Fibroblast of skin of left biceps (primary cell): ENCODE measurements at regions not wholly inside any gene's neighbourhood (a gene's known extent, or its start where the extent isn't known, plus 50 kb on each side); places are given as distances from the start of the nearest gene placed in this dataset.

ENCODE experiments used
- DNase-seq, 2 experiments: peaks; one replicate each; pipeline ENCODE4 v3.0.0-alpha.2; 2013; ENCODE audit warnings: low read depth in 2 of 2

DNA sequence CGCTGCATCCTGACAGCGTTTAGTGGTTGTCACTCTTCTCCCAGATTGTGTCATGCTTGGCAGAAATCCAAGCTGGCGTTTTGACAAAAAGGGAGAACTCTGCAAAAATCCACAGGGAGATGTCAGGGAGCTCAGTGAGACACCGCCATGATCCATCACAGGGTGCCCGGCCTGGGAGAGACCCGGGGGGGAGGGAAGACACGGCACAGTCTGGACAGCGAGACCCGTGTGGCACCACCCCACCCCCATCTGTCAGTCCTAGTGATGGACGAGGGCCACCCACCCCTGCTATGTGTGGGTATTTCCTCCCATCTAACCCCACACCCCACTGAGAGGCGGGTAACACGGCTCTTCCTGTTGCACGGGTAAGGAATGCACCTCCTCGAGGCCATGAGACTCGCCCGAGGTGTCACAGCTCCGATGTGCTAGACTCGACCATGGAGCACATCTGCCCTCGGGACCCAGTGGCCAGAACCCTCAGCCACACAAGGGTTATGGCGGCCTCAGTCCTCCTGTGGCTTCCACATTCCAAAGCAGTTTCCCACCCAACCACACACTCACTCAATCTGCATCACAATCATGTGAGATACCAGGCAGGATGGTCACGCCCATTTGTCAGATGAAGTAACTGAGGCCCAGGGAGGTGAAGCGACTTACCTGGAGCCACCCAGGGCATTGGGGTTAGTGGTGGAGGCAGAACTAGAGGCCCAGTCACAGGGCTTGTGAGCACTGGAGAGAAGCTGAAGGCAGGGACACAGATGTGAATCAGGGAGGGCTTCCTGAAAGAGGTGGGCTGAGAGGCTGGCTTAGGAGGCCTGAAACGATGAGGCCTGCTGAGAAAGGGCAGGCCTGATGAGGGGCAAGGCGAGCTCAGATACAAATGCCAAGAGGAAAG lies 688.5 kb downstream of the MATN1 start:
- no peak for DNase-seq

DNA sequence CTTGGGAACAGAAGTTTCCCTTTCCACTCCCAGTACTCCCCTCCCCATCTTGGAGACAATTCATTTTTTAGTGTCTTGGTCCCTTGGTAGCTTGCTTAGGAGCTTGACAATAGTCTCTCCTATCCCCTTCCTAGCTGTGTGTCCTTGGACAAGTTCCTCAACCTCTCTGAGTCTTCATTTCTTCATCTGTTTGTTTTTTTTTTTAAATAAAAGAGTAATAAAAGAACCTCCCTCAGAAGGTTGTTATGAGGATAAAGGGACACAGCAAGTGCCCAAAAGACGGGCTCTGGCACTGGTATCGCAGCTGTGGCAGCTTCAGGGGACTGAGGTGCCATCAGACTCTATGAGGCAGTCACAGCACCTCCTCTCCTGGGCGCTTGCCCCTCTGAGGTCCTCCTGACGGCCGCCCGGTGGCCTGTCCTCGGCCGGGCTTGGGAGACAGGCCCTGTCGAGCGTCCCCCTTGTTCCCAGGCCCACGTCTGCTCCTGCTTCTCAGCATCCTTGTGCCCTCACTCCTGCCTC lies 689.2 kb downstream of the MATN1 start:
- no peak for DNase-seq

DNA sequence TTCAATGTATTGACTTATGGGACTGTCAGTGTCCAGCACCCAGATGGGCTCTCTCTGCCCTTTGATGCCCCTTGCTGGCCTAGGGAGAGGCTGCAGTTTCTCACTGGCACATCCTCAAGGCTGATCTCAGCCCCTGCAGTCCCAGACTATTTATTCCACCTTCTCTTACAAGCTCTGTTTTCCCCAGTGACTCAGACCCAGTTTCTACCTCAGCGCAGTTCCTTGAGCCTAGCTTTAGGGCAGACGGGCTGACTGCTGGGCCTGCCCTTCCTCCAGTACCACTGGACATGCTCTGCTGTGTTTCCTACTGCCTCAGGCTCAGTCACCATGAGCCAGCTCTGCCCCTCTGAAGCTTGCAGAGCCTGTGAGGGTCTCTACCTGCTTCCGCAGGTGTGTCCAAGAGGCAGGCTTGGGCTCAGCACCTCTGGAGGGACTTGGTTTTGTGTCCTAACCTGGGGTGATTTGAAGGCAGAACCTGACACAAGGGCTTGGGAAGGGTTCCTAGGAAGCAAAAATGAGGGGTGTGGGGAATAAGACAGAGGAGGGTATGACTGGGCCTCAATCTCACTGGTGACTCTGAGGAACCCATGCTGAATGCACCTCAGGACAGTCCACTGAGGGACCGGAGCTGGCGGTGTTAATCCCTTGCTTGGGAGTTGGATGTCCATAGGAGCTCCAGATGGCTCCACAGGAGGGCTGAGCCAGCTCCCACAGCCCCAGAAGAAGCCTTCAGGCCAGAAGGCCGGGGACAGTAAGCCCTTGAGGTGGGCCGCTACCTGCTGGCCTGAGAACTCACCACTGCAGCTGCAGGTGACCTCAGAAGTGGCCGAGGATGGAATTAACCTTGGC lies 689.9 kb downstream of the MATN1 start:
- no peak for DNase-seq

DNA sequence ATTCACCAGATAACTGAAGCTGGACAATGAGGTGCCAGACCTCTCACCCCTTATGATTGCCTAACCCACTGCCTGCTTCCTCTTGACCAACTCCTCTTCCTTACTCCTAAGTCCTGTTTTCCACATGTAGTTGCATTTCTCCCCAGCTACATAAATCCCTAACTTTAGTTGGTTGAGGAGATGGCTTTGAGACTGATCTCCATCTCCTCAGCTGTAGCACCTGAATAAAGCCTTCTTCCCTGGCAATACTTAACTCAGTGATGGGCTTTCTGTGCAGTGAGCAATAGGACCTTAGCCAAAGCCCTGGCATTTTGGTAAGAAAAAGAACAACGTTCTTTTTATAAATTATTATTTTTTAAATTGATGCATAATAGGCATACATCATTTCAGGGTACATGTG lies 691.1 kb downstream of the MATN1 start:
- no peak for DNase-seq

DNA sequence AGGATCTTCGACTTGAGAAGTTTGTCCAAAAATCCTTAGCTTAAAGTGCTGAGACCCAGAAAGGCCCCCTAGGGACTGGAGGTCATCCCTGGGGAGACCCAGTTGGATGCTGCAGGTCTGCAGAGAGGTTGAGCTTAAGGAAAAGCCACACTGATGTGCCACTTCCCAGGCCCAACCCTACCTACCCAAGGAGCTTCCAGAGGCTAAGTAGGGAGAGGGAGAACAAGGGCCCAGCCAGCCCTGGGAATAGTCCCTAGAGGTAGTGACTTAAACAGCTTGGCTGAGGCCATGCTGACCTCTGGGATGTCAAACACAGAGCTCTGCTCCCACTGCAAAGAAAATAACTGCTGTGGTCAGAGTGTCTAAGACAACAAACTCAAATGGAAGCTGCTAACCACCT lies 693.7 kb downstream of the MATN1 start:
- no peak for DNase-seq

DNA sequence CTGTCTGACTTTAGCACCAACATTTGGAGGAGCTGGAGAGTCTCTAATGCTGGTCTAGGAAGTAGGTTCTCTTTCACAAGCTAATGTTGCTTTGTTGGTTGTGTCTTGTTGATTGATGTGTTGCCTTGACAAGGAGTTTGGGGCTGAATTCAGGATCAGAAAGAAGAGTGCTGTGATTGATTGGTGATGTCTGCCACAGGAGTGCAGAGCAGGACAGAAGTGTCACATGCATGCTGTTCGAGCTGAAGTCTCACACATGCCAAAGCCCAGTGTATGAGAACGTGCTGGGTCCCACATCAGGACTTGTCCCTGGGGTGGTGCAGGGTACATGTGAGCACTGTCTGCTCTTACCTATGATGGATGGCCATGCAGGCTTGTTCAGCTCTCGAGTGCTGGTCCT lies 694.4 kb downstream of the MATN1 start:
- no peak for DNase-seq

DNA sequence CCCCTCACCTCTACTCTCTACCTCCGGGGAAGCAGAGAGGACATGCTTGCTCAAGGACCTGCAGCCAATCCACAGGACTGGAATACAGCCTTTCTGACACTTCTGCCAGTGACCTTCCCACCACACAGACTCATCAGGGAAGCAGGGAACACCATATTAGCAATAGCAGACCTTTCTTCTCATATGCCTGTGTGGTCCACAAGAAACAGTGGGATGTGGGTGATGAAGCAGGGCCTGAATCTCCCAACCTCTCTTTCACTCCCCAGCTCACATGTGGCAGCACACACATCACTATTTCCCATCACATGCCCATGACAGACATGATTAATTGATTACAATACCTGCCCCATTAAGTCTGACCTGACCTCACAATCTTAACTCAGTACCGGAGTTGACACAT lies 695.1 kb downstream of the MATN1 start:
- no peak for DNase-seq

DNA sequence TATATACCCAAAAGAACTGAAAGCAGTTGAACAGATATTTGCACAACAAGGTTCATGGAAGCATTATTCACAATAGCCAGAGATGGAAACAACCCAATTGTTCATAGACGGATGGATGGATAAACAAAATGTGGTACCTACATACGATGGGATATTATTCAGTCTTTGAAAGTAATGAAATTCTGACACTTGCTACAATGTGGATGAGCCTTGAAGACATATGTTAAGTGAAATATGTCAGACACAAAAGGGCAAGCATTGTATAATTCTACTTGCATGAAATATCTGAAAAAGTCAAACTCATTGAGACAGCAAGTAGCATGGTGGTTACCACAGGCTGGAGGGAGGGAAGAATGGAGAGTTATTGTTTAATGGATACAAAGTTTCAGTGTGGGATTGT lies 696.1 kb downstream of the MATN1 start:
- DNase-seq: no peak

DNA sequence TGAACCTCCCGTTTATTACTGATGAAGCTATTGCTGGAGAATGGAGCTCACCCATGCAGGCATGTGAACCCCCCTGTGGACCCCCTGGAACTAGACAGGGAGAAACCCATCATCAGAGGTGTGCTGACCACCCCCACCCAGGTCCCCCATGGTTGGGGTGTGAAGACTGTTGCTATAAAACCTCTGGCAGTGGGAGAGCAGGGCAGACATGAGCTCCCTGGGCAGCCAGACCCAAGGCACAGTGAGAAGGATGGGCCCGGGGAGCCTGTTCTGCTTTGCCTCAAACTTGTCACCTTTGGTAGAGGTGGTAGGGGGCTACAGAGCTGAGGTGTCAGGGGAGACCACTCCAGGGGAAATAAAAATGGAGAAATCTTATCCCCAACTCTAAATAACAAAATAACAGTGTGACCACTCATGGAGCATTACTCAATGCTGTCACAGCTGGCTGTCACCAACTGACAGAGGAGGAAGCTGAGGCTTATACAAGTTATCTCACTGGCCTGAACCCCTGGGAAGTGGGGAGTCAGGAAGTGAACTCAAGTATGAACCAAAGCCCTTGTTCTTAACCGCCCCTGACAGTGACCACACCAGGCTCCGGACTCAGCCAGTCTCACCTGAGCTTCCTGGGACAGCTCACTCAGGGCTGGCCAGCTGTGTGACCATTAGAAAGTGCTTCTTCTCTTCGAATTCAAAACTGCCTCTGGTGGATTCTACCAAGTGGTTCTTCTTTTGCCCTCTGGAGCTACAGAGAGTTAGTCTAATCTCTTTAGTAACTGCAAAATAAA lies 698.8 kb downstream of the MATN1 start:
- no peak for DNase-seq

DNA sequence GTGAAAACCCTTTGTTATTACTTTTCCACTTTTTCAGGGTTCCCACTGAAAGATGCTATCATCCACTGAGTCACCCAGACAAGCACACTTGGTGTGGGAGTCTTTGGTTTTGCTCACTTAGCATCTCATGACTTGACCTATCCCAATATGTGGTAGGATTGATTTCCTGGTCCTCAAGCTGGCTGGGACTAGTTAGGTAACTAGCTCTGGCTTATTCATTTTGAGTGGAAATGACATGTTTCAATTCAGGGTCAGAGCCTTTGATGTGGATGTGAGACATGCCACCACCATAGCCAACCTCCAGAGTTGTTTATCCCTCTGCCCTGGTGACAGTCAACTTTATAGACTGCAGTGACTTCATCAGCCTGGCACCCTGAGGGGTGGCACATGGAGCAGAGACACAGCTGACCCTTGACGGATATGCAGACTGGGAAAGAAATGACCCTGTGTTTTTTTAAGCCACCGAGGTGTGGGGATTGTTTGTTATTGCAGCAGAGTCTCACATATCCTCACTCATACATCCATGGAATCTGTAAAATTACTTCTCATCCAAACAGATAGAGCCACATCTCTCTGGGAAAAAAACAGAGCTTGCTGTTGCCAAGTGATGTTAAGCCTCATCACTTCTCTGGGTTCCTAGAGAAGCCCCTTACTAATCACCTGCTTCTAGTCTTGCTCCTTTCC lies 699.9 kb downstream of the MATN1 start:
- DNase-seq: no peak

DNA sequence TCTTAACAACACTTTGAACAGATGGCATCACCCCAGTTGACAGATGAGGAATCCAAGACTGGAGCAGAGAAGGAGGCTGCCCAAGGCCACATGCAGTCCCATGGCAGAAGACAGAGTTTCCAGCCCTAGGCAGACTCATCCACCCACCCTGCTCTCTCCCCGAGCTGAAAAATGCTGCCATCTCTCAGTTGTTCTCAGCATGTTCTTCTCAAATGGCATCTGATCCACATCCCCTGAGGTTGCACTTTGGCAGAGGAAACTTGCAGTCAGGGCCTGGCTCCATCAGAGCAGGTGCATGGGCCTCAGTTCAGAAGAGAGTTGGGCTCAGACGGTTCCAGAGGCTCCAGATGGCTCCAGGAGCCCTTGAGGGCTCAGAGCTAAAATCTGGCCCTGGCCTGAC lies 709.4 kb downstream of the MATN1 start:
- DNase-seq: no peak

DNA sequence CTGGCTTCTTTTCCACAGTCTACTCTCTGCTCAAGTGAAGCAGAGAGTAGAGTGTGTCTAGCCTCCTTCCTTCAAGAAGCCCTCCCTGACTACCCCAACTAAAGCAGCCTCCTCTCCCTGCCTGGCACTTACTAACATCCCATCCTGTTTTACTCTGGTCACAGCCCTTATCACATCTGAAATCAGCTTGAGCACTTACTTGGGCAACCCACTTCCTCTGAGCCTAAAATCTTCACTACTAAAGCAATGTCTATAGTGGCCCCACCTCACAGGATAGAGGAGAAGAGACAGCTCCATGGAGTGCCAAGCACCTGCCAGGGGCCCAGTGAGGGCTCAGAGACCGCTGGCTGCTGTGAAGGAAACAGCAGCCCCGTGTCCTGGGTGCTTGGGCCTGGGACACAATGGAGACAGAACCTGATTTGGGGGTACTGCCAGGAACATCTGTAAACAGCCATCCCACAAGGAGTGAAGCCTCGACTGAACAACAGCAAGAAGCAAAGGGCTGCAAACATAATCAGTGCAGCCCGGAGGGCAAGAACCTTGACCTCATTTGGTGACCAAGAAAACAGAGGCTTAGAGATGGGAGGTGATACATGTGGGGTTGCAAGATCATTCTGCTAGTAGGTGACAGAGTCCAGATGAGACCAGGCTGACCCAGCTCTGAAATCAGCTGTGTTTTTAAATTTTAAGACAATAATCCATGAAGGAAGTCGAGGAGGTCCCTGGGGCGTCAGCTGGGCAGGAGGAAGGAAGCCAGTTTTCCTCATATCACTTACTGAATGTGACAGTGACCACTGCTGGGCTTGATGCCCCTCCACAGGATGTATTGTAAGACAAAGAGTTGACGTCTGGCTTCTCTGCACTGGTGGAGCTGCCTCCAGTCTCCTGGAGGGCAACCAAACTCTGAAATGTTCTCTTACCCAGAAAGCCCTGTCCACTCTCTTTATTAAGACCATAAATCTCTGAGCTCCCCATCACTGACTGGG lies 710.6 kb downstream of the MATN1 start:
- DNase-seq: no peak

DNA sequence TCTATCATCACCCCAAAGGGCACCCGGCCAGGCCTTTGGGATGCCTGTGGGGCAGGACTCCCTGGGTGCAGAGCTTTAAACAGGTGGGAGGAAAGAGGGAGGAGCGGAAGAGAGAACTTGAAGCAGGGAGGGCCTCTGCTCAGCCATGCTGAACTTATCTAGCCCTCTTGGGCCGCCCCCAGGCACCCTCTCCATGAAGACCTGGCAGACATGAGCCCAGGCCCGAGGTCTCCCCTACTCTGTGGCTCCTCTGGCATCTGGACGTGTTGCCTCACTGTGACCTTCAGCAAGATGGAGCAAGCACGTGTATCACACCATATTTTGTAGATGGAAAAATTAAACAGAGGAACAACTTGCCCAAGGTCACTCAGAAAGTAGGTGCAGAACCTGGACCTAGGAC lies 711.4 kb downstream of the MATN1 start:
- DNase-seq: no peak

DNA sequence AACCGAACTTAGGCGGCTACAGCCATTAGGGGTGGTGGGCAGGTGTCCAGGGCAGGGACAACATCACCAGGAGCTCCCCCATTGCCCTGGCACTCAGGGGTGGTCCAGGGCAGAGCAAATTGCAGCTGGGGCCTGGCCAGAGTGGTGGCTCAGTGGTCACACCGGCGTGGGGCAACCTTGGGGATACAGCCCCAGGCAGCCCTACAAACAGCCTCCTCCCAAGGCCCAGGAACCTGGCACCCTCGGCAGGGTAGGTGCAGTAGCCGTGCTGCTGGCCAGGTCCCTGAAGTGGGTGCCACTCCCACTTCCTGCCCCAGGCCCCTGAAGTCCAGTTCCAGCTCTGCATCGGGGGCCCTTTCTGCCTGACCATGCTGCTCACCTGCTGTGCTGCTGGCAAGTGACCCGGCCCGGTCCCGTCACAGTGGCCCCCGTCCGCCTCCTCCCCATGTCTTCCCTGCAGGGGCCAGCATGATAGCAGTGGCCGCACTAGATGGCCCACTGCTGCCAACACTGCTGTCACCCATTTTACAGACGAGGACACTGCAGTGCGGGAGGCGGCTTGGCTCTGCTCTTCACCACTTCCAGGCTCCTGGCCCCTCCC lies 712.8 kb downstream of the MATN1 start:
- no peak for DNase-seq

DNA sequence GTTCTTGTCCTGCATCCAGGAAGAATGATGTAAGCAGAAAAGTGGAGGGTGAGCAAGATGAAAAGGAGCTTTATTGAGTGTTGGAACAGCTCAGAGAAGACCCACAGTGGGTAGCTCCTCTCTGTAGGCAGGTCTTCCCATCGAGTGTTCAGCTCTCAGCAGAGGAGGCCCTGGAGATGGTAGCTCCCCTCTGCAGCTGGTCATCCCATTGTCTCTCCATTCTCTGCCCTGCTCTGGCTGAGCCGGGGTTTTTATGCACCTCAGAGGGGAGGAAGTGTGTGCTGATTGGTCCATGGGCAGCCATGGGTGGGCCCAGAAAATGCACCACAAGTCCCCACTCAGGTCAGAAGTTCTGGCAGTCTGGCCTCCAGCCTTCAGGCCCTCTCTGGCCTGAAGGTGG lies 713.7 kb downstream of the MATN1 start:
- DNase-seq: no peak

DNA sequence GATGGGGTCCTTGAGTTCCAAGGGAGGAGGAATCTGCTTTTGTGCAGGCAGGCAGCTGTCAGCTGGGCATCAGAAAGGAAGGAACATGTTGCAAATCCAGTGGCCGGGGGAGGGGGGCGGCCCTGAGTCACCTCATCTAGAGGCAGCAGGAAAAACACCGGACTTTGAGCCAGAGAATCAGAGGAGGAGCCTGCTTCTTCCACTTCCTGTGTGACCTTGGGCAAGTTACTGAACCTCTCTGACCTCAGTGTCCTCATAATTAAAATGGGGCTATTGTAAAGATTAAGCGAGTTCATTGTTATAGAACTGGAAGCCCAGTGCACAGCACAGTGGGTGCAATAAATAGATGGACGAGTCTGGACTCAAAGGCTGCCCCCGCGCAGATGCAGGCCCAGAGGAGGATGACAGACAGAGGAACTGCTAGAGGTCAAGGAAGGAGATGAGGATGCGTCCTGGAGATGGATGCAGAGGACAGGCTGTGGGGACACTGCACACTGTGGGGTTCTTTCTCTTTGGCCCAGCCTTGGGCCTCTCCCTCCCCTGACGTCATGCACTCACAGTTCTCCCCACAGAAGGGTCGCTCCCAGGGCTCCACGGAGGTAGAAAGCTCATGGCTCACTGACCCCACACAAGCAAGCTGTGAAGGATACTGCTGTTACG lies 714.3 kb downstream of the MATN1 start:
- no peak for DNase-seq

DNA sequence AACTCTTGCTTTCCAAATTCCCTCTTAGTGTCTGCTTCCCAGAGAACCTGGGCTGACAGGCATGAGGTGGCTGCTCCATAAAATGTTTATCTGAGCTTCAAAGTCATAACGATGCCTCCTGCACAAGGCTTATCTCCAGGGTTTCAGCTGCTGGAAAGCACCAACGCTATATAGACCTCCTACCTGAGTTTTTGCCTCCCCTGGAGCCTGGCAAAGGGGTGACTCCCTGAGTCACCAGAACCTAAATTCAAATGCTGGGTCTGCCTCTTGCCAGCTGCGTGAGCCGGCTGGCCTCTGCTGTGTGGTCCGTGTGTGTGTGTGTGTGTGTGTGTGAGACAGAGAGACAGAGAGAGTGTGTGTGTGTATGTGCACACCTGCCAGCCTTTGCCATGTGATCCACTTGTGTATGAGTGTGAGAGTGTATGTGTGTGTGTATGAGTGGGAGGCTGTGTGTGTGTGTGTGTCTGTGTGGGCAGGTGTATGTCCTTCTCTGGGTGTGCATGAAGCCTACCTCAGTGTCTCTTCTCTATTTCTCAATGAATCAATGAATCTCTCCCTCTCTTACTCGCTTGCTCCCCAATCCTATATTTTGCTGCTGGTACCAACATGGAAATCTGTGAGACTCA lies 714.9 kb downstream of the MATN1 start:
- DNase-seq: no peak

DNA sequence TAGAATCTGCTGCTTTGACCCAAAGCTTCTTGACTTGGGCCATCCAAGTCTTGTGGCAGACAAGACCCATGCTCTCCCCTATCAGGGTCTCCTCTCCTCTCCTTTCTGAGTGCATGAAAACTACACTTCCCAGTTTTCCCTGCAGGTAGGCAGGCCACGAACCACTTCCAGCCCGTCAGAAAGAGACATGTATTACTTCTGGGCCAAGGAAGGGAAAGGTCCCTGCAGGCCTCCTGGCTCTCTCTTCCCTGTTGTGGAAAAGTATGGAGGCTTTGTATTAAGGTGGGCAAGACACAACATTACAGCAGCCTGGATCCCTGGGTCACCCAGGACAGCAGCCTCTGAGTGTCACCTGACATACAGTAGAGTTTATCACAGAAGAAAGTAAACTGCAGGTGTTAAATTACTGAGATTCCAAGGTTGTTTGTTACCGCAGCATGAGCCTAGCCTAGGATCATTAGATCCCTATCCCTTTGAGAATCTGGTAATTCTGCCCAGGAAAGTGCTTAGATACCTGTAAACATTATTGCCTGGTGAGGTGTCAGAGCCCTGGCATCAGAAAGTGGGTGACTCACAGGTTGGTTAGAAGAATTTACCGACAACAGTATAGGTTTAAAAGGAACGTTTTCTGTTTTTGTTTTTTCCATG lies 717.3 kb downstream of the MATN1 start:
- DNase-seq: no peak
